GM10248 (cell line): ENCODE measurements at regions not wholly inside any gene's neighbourhood (a gene's known extent, or its start where the extent isn't known, plus 50 kb on each side); places are given as distances from the start of the nearest gene placed in this dataset.

ENCODE experiments used
- CTCF ChIA-PET: fragments of 300-600 bp; sonication (Branson Sonifier 250); formaldehyde crosslinking; extraction: SDS; loops from one replicate; lab custom pipeline; 2021; ENCODE audit warnings: antibody characterized with exemption; lab: Yijun Ruan, JAX
- POLR2A ChIA-PET: fragments of 350-650 bp; sonication (Branson Sonifier 250); formaldehyde crosslinking; extraction: SDS; loops from one replicate; lab custom pipeline; 2020; ENCODE audit warnings: antibody characterized with exemption; lab: Yijun Ruan, JAX
- DNase-seq: peaks from one replicate; pipeline ENCODE4 v3.0.0; 2012; ENCODE audit errors: extremely low spot score
- TF ChIP-seq, protein P1 (sequence below): IDR thresholded peaks from 2 replicates; pipeline ENCODE4 v1.5.1; 2012; ENCODE audit warnings: mild to moderate bottlenecking, low read depth; ENCODE audit errors: extremely low read depth, missing control alignments, control extremely low read depth

- ChIA-PET CTCF (no interaction called here), POLR2A (no interaction called here)
- TF ChIP-seq, protein P1, sequence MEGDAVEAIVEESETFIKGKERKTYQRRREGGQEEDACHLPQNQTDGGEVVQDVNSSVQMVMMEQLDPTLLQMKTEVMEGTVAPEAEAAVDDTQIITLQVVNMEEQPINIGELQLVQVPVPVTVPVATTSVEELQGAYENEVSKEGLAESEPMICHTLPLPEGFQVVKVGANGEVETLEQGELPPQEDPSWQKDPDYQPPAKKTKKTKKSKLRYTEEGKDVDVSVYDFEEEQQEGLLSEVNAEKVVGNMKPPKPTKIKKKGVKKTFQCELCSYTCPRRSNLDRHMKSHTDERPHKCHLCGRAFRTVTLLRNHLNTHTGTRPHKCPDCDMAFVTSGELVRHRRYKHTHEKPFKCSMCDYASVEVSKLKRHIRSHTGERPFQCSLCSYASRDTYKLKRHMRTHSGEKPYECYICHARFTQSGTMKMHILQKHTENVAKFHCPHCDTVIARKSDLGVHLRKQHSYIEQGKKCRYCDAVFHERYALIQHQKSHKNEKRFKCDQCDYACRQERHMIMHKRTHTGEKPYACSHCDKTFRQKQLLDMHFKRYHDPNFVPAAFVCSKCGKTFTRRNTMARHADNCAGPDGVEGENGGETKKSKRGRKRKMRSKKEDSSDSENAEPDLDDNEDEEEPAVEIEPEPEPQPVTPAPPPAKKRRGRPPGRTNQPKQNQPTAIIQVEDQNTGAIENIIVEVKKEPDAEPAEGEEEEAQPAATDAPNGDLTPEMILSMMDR, result no peak
- DNase-seq, result no peak
Measured at GRCh38 chr14:101475456-101476257, 85.6 kb upstream of the DIO3 start.

GRCh38 chr14:101476258-101476915 lies 84.9 kb upstream of the DIO3 start:
- TF ChIP-seq, protein P1, result no peak
- no peak for DNase-seq
- POLR2A ChIA-PET, result no interaction called here
- CTCF ChIA-PET, result no interaction called here

DNA sequence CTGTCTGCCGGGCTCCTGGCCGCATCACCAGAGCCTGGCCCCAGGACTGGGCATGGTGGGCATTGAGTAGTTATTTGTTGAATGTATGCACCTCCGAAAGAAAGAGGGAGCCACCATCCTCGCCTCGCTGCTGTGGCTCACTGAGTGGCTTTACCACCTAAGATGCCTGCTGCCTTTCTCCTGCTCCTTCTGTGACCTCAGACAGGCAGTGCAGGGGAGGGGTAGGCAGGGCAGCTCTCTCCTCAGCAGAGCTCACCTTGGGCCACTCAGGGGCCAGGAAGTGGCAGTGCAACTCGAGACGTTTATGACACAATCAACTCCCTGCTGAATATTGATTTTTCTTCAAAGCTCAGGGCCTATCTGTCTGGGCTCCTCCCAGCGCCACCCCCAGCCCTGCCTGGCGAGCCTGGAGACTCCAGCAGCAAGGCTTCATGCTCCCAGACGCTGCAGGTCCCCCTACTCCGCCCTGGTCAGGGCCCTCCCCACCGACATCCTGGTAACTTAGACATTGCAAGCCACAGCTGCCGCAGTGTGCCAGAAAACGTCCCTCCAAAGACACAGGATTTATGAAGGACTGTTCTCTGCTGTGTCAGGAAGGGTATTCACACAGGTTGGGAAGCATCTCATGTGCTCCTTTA lies 84.3 kb upstream of the DIO3 start:
- POLR2A ChIA-PET, result no interaction called here
- DNase-seq, result no peak
- TF ChIP-seq, protein P1, result no peak
- CTCF ChIA-PET, result no interaction called here

DNA sequence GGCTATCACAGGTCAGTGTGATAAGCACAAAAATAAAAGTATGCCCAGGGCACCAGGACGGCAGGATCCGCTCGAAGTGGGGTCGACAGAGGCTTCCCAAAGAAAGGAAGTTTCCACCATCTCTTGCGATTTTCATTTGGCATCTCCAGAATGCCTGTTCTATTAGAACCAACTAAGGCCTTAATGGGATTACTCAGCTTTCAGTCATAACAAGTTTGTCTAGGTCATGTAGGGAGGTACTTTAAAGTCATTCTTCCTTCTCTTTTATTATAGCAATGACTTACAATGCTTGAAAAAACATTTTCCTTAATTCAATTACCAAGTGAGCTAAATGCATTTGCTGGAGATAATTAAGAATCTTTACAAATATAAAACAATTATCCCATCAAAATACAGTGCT lies 83.6 kb upstream of the DIO3 start:
- no peak for DNase-seq
- POLR2A ChIA-PET, result no interaction called here
- CTCF ChIA-PET, result no interaction called here
- TF ChIP-seq, protein P1, result no peak

- ChIA-PET POLR2A (no interaction called here), CTCF (no interaction called here)
- TF ChIP-seq, protein P1, result no peak
- no peak for DNase-seq
Measured at GRCh38 chr14:101478096-101478495, 83.2 kb upstream of the DIO3 start.

- POLR2A ChIA-PET, result no interaction called here
- CTCF ChIA-PET, result no interaction called here
- TF ChIP-seq, protein P1, result no peak
- no peak for DNase-seq
Measured at GRCh38 chr14:101478796-101479410, 82.4 kb upstream of the DIO3 start.
